ENCODE measurements at regions not wholly inside any gene's neighbourhood (a gene's known extent, or its start where the extent isn't known, plus 50 kb on each side); places are given as distances from the start of the nearest gene placed in this dataset.
"Not testable (repeated sequence)": the region's sequence is repeated elsewhere in the genome, so short reads cannot be mapped to it uniquely, and the experiment has no call there.

DNA sequence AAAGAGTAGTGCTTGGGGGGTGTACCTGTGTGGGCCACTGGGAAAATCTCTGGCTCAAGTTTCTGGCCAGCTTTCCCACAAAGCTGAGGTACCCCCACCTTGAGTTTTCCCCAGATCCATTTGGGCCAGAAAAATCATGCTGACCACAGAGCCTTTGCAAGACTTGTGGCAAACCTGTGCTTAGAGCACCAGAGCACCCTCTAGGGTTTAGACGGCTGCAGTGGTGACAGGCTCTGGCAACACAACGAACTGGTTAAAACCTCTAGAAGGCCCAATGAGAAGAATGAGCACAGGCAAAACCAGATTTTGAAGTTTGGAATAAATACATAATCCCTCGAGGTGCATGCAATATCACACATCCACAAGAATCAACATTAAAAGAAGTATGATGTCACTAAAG lies 290.7 kb upstream of the FOLH1 start:
- Histone ChIP-seq H3K27ac (ENCODE audit: low read length) (no peak overlapping the region), H3K27me3 (ENCODE audit: low read depth, low read length) (no peaks in the 10 kb centered on the region), H3K9me3 (ENCODE audit: control insufficient read depth in 1 of 2, low read length in 2 of 2) (no peaks in the 10 kb centered on the region), H3K4me1 (ENCODE audit: control insufficient read depth in 1 of 2, insufficient read depth in 2 of 2, low read length in 2 of 2) (no peaks in the 10 kb centered on the region), H3K36me3 (ENCODE audit: control insufficient read depth in 1 of 2, insufficient read depth in 2 of 2, low read length in 2 of 2) (no peaks in the 10 kb centered on the region), H3K4me3 (ENCODE audit: low read depth in 1 of 2, low read length in 2 of 2) (no peak overlapping the region)

DNA sequence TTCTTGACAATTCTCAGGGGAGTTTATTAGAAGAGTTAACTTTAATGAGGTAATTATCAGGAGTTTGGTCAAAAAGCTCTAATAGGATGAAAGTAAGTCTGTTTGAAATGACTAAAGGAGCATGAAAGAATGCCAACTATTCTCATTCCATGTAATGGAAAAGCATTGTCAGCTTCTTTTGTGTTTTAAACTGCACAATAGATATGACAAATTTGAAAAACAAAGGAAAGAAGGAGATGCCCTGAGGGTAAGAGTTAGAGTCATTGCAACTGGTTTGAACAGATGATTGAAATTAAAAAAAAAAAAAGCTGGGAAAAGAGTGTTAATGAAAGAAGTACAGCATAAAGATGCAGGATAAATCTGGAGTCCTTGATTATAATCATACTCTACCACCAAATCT lies 296.8 kb upstream of the FOLH1 start:
- Histone ChIP-seq H3K27ac (ENCODE audit: low read length) (no peak overlapping the region), H3K36me3 (ENCODE audit: control insufficient read depth in 1 of 2, insufficient read depth in 2 of 2, low read length in 2 of 2) (no peaks in the 10 kb centered on the region), H3K4me3 (ENCODE audit: low read depth in 1 of 2, low read length in 2 of 2) (no peak overlapping the region), H3K27me3 (ENCODE audit: low read depth, low read length) (no peaks in the 10 kb centered on the region), H3K4me1 (ENCODE audit: control insufficient read depth in 1 of 2, insufficient read depth in 2 of 2, low read length in 2 of 2) (no peaks in the 10 kb centered on the region), H3K9me3 (ENCODE audit: control insufficient read depth in 1 of 2, low read length in 2 of 2) (no peaks in the 10 kb centered on the region)

DNA sequence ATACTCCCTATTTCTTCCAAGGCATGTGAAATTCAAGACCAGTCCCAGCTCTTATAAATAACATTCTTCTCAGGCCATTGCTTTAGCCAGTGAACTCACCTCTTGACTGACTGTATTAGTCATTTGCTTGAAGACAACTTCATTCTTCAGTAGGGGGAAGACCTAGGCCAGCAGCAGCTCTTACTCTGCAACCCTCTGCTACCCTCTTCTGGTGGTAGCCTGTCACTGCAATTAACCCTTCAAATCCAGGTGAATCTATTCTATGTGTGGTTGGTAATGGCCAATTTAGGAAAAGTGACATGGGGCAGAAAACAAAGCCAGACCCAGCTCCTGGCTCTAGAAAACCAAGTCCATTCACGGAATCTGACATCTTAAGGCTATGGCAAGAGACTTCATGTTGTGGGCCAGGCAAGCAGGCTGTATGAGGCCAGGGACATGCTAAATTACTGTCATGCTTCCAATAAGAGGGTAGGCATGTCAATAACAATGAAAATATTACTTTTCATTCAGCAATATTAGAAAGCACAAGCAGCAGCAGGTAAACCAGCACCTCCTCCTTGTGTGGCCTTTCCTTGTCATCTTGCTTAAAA lies 317.9 kb upstream of the FOLH1 start:
- H3K27me3 ChIP-seq (ENCODE audit: low read depth, low read length); H3K4me3 ChIP-seq (ENCODE audit: low read depth in 1 of 2, low read length in 2 of 2); H3K4me1 ChIP-seq (ENCODE audit: control insufficient read depth in 1 of 2, insufficient read depth in 2 of 2, low read length in 2 of 2); H3K9me3 ChIP-seq (ENCODE audit: control insufficient read depth in 1 of 2, low read length in 2 of 2); H3K27ac ChIP-seq (ENCODE audit: low read length); H3K36me3 ChIP-seq (ENCODE audit: control insufficient read depth in 1 of 2, insufficient read depth in 2 of 2, low read length in 2 of 2): not testable (repeated sequence)

DNA sequence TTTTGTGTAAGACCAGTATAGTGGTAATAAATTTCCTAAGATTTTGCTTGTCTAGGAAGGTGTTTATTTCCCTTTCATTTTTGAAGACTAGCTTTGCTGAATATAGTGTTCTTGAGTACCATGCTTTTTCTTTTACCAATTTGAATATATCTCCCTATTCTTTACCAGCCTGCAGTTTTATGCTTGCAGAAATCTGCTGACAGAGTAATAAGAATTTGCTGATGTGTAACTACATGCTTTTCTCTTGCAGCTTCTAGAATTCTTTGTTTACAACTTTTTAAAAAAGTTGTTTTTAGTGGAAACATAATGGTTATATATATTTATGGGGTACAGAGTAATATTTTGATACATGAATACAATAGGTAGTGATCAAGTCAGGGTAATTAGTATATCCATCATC lies 324.8 kb upstream of the FOLH1 start:
- no peaks in the 10 kb centered on the region for H3K36me3 ChIP-seq (ENCODE audit: control insufficient read depth in 1 of 2, insufficient read depth in 2 of 2, low read length in 2 of 2)
- H3K27me3 ChIP-seq (ENCODE audit: low read depth, low read length): no peaks in the 10 kb centered on the region
- no peak overlapping the region for H3K4me3 ChIP-seq (ENCODE audit: low read depth in 1 of 2, low read length in 2 of 2)
- H3K9me3 ChIP-seq (ENCODE audit: control insufficient read depth in 1 of 2, low read length in 2 of 2): no peaks in the 10 kb centered on the region
- no peaks in the 10 kb centered on the region for H3K4me1 ChIP-seq (ENCODE audit: control insufficient read depth in 1 of 2, insufficient read depth in 2 of 2, low read length in 2 of 2)
- no peak overlapping the region for H3K27ac ChIP-seq (ENCODE audit: low read length)

DNA sequence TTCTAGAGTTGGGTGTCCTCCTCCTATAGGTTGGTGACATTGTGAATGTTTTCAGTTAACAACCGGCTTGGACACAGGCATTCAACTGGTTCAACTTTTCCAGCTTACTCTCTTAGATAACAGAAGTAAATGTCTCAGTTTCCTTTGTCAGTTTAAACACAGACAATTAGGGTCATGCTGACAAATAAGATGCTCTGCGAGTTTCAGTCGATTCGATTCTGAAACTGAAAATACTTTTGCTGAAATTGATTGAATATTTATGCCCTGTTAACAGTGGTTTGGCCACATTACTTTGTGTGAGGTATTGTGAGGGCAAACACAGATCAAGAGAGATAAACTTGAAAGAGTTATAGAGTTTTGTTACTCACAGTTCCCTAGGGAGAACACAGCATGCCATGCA lies 330.5 kb upstream of the FOLH1 start:
- not testable (repeated sequence) for H3K36me3 ChIP-seq (ENCODE audit: control insufficient read depth in 1 of 2, insufficient read depth in 2 of 2, low read length in 2 of 2); H3K4me3 ChIP-seq (ENCODE audit: low read depth in 1 of 2, low read length in 2 of 2); H3K4me1 ChIP-seq (ENCODE audit: control insufficient read depth in 1 of 2, insufficient read depth in 2 of 2, low read length in 2 of 2); H3K27me3 ChIP-seq (ENCODE audit: low read depth, low read length); H3K9me3 ChIP-seq (ENCODE audit: control insufficient read depth in 1 of 2, low read length in 2 of 2); H3K27ac ChIP-seq (ENCODE audit: low read length)

DNA sequence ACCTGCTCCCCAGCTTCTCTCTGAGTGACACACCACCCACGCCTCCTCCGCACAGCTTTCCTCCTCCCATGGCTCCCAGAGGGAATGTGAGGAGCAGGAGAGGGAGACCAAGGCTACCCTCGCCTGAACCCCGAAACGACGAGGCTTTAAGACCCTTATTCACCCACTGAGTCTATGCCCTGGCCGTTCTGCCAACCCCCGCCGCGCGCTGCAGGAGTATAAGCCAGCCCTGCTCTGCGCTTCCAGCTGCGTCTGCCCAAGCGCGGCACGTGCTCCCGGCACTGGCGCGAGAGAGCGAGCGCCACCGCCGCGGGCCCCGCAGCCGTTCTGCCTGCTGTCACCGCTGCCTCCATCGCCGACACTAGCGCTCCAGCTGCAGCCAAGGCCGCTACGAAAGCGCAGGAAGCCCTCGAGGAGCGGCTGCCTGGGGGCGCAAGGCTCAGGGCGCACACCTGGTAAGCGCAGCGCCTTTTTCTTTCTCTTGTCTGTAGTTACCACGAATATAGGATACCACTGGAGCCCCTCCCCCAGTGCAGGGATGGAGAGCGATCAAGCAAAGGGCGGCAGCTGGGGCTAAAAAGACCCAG lies 350.0 kb upstream of the FOLH1 start:
- H3K36me3 ChIP-seq (ENCODE audit: control insufficient read depth in 1 of 2, insufficient read depth in 2 of 2, low read length in 2 of 2); H3K27me3 ChIP-seq (ENCODE audit: low read depth, low read length); H3K27ac ChIP-seq (ENCODE audit: low read length); H3K9me3 ChIP-seq (ENCODE audit: control insufficient read depth in 1 of 2, low read length in 2 of 2); H3K4me1 ChIP-seq (ENCODE audit: control insufficient read depth in 1 of 2, insufficient read depth in 2 of 2, low read length in 2 of 2); H3K4me3 ChIP-seq (ENCODE audit: low read depth in 1 of 2, low read length in 2 of 2): not testable (repeated sequence)

DNA sequence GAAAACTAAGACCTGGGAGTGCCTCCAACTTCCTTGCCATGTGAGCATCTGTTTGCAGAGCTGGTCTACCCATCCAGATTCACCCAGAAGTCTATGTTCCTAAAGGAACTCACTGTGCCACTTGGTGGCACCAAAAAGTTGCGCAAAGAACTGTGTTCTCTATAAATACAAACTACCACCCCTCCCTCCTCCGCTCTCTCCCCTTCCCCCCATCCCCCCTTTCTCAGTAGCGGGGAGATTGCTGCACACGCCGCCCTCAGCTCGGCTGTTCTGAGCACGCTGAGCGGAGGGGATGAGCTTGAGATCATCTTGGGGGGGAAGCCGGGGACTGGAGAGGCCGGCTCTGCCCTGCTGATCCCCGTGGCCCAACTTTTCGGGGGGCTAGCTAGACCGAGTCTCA lies 352.2 kb upstream of the FOLH1 start:
- H3K9me3 ChIP-seq (ENCODE audit: control insufficient read depth in 1 of 2, low read length in 2 of 2); H3K27me3 ChIP-seq (ENCODE audit: low read depth, low read length); H3K36me3 ChIP-seq (ENCODE audit: control insufficient read depth in 1 of 2, insufficient read depth in 2 of 2, low read length in 2 of 2); H3K4me1 ChIP-seq (ENCODE audit: control insufficient read depth in 1 of 2, insufficient read depth in 2 of 2, low read length in 2 of 2); H3K27ac ChIP-seq (ENCODE audit: low read length); H3K4me3 ChIP-seq (ENCODE audit: low read depth in 1 of 2, low read length in 2 of 2): not testable (repeated sequence)

DNA sequence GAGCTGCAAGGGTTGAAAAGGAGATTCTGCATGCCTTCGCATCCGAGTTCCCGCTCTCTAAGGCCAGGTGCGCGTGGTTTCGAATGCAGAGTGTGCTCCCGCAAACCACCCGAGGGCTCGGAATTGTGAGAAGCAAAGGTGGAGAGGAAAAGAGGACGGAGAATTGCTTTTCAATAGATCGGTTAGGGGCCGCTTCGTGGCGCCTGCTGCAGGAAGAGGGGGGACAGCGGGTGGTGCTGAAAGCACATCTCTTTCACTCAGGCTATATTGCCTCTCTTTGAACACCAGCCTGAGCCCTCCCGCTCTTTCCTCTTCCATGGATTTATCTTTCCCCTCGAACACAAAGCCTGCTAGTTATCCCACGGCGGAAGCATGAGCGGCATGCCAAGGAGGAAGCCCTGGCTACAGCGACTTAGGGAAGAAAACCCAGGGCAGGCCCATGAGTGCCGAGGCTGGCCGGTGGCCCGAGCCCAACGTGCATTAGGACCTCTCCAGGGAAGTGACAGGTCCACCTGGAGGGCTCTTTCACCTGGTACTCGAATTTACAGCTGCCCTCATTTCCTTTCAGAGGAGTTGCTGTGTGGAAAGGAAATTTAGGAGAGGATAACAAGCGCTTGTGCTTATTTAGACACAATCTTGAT lies 353.0 kb upstream of the FOLH1 start:
- H3K4me3 ChIP-seq (ENCODE audit: low read depth in 1 of 2, low read length in 2 of 2); H3K27ac ChIP-seq (ENCODE audit: low read length); H3K27me3 ChIP-seq (ENCODE audit: low read depth, low read length); H3K9me3 ChIP-seq (ENCODE audit: control insufficient read depth in 1 of 2, low read length in 2 of 2); H3K36me3 ChIP-seq (ENCODE audit: control insufficient read depth in 1 of 2, insufficient read depth in 2 of 2, low read length in 2 of 2); H3K4me1 ChIP-seq (ENCODE audit: control insufficient read depth in 1 of 2, insufficient read depth in 2 of 2, low read length in 2 of 2): not testable (repeated sequence)

DNA sequence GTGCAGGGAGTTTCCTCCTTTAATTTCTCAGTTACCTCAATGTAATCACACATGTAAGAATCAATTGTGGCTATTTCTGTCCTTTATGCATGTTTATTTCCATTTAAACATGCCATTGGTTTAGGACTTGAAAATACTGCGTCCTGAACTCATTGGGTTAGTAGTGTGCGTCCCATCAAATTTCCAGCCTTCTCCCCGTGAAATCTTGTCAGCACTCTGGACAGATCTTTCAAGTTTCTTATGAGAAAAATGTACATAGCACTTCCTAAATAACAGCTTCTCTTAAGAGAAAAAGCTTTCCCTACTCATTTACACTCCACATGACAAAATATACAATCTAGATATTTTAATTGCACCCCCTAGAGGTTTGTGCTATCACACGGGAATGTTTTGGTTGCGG lies 353.9 kb upstream of the FOLH1 start:
- not testable (repeated sequence) for H3K9me3 ChIP-seq (ENCODE audit: control insufficient read depth in 1 of 2, low read length in 2 of 2); H3K4me3 ChIP-seq (ENCODE audit: low read depth in 1 of 2, low read length in 2 of 2); H3K36me3 ChIP-seq (ENCODE audit: control insufficient read depth in 1 of 2, insufficient read depth in 2 of 2, low read length in 2 of 2); H3K4me1 ChIP-seq (ENCODE audit: control insufficient read depth in 1 of 2, insufficient read depth in 2 of 2, low read length in 2 of 2); H3K27me3 ChIP-seq (ENCODE audit: low read depth, low read length); H3K27ac ChIP-seq (ENCODE audit: low read length)

DNA sequence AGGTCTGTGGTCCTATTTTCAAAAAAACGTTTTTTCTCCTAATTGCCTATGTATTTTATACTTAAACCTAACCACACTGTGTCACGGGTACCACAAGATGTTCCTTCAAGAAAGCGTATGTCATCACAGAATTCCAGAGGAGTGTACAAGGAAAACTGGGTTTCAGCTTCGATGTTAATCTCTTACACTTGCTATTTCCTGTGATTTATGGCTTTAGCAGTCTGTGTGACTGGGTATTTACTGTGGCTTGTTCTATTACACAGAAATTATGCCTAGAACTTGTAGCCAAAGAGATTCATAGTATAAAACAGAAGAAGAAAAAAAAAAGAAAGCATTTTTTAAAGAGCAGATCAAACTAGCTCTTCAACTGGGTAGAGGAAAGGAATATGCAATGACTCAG lies 371.1 kb upstream of the FOLH1 start:
- H3K9me3 ChIP-seq (ENCODE audit: control insufficient read depth in 1 of 2, low read length in 2 of 2); H3K4me3 ChIP-seq (ENCODE audit: low read depth in 1 of 2, low read length in 2 of 2); H3K36me3 ChIP-seq (ENCODE audit: control insufficient read depth in 1 of 2, insufficient read depth in 2 of 2, low read length in 2 of 2); H3K27ac ChIP-seq (ENCODE audit: low read length); H3K27me3 ChIP-seq (ENCODE audit: low read depth, low read length); H3K4me1 ChIP-seq (ENCODE audit: control insufficient read depth in 1 of 2, insufficient read depth in 2 of 2, low read length in 2 of 2): not testable (repeated sequence)

DNA sequence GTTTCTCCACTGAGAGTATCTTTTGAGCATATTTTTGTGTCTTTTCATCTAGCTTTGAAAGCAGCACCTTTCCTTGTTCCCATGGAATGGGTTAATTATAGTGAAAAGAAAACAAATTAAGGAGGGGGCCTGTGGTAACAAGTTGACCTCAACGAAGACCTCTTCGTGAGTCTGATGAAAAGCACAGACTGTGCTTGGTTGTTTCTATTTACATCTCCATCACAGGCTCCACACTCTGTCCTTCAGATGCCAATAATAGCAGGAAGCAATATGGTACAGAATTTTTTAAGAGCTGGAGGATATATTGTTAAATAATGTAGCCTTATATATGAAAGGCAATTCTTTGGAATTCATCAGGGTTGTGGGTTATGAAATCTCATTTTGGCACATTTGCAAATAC lies 366.7 kb upstream of the OR4C13 start:
- H3K4me3 ChIP-seq (ENCODE audit: low read depth in 1 of 2, low read length in 2 of 2); H3K27me3 ChIP-seq (ENCODE audit: low read depth, low read length); H3K4me1 ChIP-seq (ENCODE audit: control insufficient read depth in 1 of 2, insufficient read depth in 2 of 2, low read length in 2 of 2); H3K9me3 ChIP-seq (ENCODE audit: control insufficient read depth in 1 of 2, low read length in 2 of 2); H3K36me3 ChIP-seq (ENCODE audit: control insufficient read depth in 1 of 2, insufficient read depth in 2 of 2, low read length in 2 of 2); H3K27ac ChIP-seq (ENCODE audit: low read length): not testable (repeated sequence)

DNA sequence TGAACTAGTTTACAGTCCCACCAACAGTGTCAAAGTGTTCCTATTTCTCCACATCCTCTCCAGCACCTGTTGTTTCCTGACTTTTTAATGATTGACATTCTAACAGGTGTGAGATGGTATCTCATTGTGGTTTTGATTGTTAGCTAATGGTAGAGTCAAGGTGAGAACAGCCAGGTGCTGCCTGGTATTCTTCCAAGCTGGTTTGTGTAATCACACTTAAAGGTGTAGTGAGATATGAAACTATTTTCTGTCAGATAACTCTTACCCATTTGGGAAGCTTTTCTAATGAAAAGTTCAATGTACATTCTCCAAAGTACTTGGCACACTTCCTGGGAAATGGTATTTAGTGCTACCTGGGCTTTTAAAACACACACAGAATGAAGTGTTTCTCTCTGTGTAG lies 343.3 kb upstream of the OR4C13 start:
- not testable (repeated sequence) for H3K36me3 ChIP-seq (ENCODE audit: control insufficient read depth in 1 of 2, insufficient read depth in 2 of 2, low read length in 2 of 2); H3K27me3 ChIP-seq (ENCODE audit: low read depth, low read length); H3K27ac ChIP-seq (ENCODE audit: low read length); H3K9me3 ChIP-seq (ENCODE audit: control insufficient read depth in 1 of 2, low read length in 2 of 2); H3K4me1 ChIP-seq (ENCODE audit: control insufficient read depth in 1 of 2, insufficient read depth in 2 of 2, low read length in 2 of 2); H3K4me3 ChIP-seq (ENCODE audit: low read depth in 1 of 2, low read length in 2 of 2)

All from muscle layer of duodenum (tissue), 2 donors.